GM12878 (cell line): ENCODE measurements at regions not wholly inside any gene's neighbourhood (a gene's known extent, or its start where the extent isn't known, plus 50 kb on each side); places are given as distances from the start of the nearest gene placed in this dataset.
A peak's percentile ranks its signal among the peaks of the same experiment; 100 is the strongest.

ENCODE experiments used
- BMI1 ChIP-seq: fragments of 450-650 bp; IDR thresholded peaks from 2 replicates; pipeline ENCODE4 v1.6.1; 2016; ENCODE audit warnings: mild to moderate bottlenecking, moderate library complexity, borderline replicate concordance
- BRCA1 ChIP-seq: IDR thresholded peaks from 2 replicates; pipeline ENCODE4 v1.6.1; 2011; ENCODE audit warnings: low read depth, low read length, improper control_type of control experiment
- CEBPZ ChIP-seq: fragments of 150-350 bp; IDR thresholded peaks from 2 replicates; pipeline ENCODE4 v1.6.1; 2016; ENCODE audit warnings: low read depth, low read length
- CREB1 ChIP-seq: IDR thresholded peaks from 2 replicates; pipeline ENCODE4 v1.6.1; 2012; ENCODE audit warnings: low read depth, mild to moderate bottlenecking, inconsistent platforms
- EGR1 ChIP-seq, 2 experiments: IDR thresholded peaks; 1 replicate in 1 of 2; 2 replicates in 1 of 2; pipeline ENCODE4 v1.6.1; 2011 to 2012; ENCODE audit warnings: low read depth in 2 of 2, low read length in 2 of 2, borderline replicate concordance in 1 of 2, mild to moderate bottlenecking in 1 of 2, moderate library complexity in 1 of 2
- EZH2 ChIP-seq: IDR thresholded peaks from 2 replicates; pipeline ENCODE4 v1.6.1; 2012; ENCODE audit warnings: low read depth, mild to moderate bottlenecking, control low read depth, inconsistent platforms, low read length, borderline replicate concordance; ENCODE audit not compliant: control insufficient read depth
- HDGF ChIP-seq: fragments of 450-650 bp; IDR thresholded peaks from 2 replicates; pipeline ENCODE4 v1.6.1; 2016; ENCODE audit warnings: antibody characterized with exemption
- IKZF2 ChIP-seq, 2 experiments: fragments of 450-650 bp; IDR thresholded peaks; 2 replicates each; pipeline ENCODE4 v1.6.1; 2017; ENCODE audit warnings: mild to moderate bottlenecking in 2 of 2, moderate library complexity in 2 of 2
- IRF3 ChIP-seq: fragments of 450-650 bp; IDR thresholded peaks from 2 replicates; pipeline ENCODE4 v1.6.1; 2014; ENCODE audit warnings: mild to moderate bottlenecking
- MTA2 ChIP-seq: fragments of 450-650 bp; IDR thresholded peaks from 2 replicates; pipeline ENCODE4 v1.6.1; 2016; ENCODE audit warnings: low read depth, mild to moderate bottlenecking, moderate library complexity
- MXI1 ChIP-seq: fragments of 150-350 bp; IDR thresholded peaks from 2 replicates; pipeline ENCODE4 v1.6.1; 2011; ENCODE audit warnings: low read depth, mild to moderate bottlenecking, inconsistent platforms, low read length, improper control_type of control experiment
- MYB ChIP-seq: fragments of 150-350 bp; IDR thresholded peaks from 2 replicates; pipeline ENCODE4 v1.6.1; 2014; ENCODE audit warnings: mild to moderate bottlenecking, low read depth, low read length, borderline replicate concordance
- MYC ChIP-seq: IDR thresholded peaks from 2 replicates; pipeline ENCODE4 v1.6.1; 2011; ENCODE audit warnings: mild to moderate bottlenecking, low read length, moderate library complexity, inconsistent platforms; ENCODE audit not compliant: insufficient read depth, insufficient replicate concordance, insufficient read length, severe bottlenecking
- NFIC ChIP-seq: IDR thresholded peaks from 2 replicates; pipeline ENCODE4 v1.6.1; 2012; ENCODE audit warnings: low read depth, mild to moderate bottlenecking, inconsistent platforms, low read length, moderate library complexity
- POLR2AphosphoS5 ChIP-seq: IDR thresholded peaks from 2 replicates; pipeline ENCODE4 v1.6.1; 2011; ENCODE audit warnings: mild to moderate bottlenecking, low read length, inconsistent platforms
- RCOR1 ChIP-seq: conservative IDR thresholded peaks from 2 replicates; pipeline ENCODE4 v1.6.1; 2012; ENCODE audit warnings: low read depth, low read length, improper control_type of control experiment
- SMAD1 ChIP-seq: fragments of 450-650 bp; IDR thresholded peaks from 2 replicates; pipeline ENCODE4 v1.6.1; 2018; ENCODE audit warnings: mild to moderate bottlenecking, low read depth; ENCODE audit not compliant: partially characterized antibody
- SMAD5 ChIP-seq: IDR thresholded peaks from 2 replicates; pipeline ENCODE4 v1.6.1; 2016; ENCODE audit warnings: antibody characterized with exemption, low read depth
- STAT1 ChIP-seq: fragments of 450-650 bp; conservative IDR thresholded peaks from 2 replicates; pipeline ENCODE4 v1.6.1; 2014; ENCODE audit warnings: antibody characterized with exemption, mild to moderate bottlenecking
- TARDBP ChIP-seq: IDR thresholded peaks from 2 replicates; pipeline ENCODE4 v1.6.1; 2016; ENCODE audit warnings: borderline replicate concordance
- TCF12 ChIP-seq: IDR thresholded peaks from 2 replicates; pipeline ENCODE4 v1.6.1; 2011; ENCODE audit warnings: low read depth, mild to moderate bottlenecking, low read length
- TCF3 ChIP-seq: IDR thresholded peaks from 2 replicates; pipeline ENCODE4 v1.6.1; 2012; ENCODE audit warnings: low read depth, mild to moderate bottlenecking, low read length, borderline replicate concordance; ENCODE audit not compliant: insufficient read depth
- ZSCAN29 ChIP-seq: fragments of 450-650 bp; IDR thresholded peaks from 2 replicates; pipeline ENCODE4 v1.6.1; 2017; ENCODE audit warnings: mild to moderate bottlenecking, moderate library complexity
- TF ChIP-seq, protein P1 (sequence below): fragments of 450-650 bp; conservative IDR thresholded peaks from 2 replicates; pipeline ENCODE4 v1.6.1; 2017; ENCODE audit warnings: mild to moderate bottlenecking, moderate library complexity
- TF ChIP-seq, protein P2 (sequence below): IDR thresholded peaks from 2 replicates; pipeline ENCODE4 v1.6.1; 2011; ENCODE audit warnings: low read depth, low read length, improper control_type of control experiment, borderline replicate concordance

DNA sequence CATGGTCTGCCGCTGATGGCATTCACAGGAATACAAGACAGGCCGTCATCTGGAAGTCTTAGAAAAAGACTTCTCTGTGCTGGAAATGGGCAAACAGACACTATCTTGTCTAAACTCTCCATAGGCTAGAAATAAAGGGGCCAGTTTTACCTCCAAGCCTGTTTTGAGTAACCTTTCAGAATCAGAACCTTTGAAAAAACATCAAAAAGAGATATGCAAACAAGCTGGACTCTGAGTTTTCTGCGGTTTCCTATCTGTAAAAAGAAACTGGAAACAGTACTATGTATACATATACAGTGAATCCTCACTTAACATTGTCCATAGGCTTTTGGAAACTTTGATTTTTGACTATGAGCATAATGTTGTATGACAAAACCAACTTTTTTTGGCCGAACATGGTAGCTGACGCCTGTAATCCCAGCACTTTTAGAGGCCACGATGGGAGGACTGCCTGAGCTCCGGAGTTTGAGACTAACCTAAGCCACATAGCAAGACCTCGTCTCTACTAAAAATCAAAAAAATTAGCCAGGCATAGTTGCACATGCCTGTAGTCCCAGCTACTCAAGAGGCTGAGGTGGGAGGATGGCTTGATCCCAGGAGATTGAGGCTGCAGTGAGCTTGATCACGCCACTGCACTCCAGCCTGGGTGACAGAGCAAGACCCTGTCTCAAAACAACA, 92.9 kb upstream of the MAX start (continued):
- TF ChIP-seq, protein P1, sequence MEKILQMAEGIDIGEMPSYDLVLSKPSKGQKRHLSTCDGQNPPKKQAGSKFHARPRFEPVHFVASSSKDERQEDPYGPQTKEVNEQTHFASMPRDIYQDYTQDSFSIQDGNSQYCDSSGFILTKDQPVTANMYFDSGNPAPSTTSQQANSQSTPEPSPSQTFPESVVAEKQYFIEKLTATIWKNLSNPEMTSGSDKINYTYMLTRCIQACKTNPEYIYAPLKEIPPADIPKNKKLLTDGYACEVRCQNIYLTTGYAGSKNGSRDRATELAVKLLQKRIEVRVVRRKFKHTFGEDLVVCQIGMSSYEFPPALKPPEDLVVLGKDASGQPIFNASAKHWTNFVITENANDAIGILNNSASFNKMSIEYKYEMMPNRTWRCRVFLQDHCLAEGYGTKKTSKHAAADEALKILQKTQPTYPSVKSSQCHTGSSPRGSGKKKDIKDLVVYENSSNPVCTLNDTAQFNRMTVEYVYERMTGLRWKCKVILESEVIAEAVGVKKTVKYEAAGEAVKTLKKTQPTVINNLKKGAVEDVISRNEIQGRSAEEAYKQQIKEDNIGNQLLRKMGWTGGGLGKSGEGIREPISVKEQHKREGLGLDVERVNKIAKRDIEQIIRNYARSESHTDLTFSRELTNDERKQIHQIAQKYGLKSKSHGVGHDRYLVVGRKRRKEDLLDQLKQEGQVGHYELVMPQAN, result no peak
- TF ChIP-seq MYC (no peak), IKZF2 (IDR thresholded peaks at IDR 0.05) (peak; percentile 60 to 62), MYB (no peak), POLR2AphosphoS5 (no peak), IRF3 (no peak), SMAD1 (no peak), STAT1 (no peak), MXI1 (no peak), ZSCAN29 (no peak), NFIC (peak; percentile 97), EGR1 (IDR thresholded peaks at IDR 0.05; ENCODE audit: borderline replicate concordance in 1 of 2, low read depth in 2 of 2, low read length in 2 of 2) (no peak), BRCA1 (no peak), TCF12 (no peak), EZH2 (no peak), SMAD5 (0 out of 2 replicates have a peak, but pooled peaks have one; percentile 33), BMI1 (no peak), TCF3 (no peak), MTA2 (no peak), CEBPZ (no peak), HDGF (no peak), CREB1 (peak; percentile 58; the same call in 1 of the 2 replicates), TARDBP (no peak), RCOR1 (no peak)
- TF ChIP-seq, protein P2, sequence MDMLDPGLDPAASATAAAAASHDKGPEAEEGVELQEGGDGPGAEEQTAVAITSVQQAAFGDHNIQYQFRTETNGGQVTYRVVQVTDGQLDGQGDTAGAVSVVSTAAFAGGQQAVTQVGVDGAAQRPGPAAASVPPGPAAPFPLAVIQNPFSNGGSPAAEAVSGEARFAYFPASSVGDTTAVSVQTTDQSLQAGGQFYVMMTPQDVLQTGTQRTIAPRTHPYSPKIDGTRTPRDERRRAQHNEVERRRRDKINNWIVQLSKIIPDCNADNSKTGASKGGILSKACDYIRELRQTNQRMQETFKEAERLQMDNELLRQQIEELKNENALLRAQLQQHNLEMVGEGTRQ, result no peak
